Nucleus accumbens (tissue), 56 donors: ENCODE measurements at regions not wholly inside any gene's neighbourhood (a gene's known extent, or its start where the extent isn't known, plus 50 kb on each side); places are given as distances from the start of the nearest gene placed in this dataset.
A peak's percentile ranks its signal among the peaks of the same experiment; 100 is the strongest.
"Not testable (repeated sequence)": the region's sequence is repeated elsewhere in the genome, so short reads cannot be mapped to it uniquely, and the experiment has no call there.

Source experiments
- DNase-seq, 56 donors: peaks; one replicate each; lab custom pipeline; 2025; lab: John Stamatoyannopoulos, UW

DNA sequence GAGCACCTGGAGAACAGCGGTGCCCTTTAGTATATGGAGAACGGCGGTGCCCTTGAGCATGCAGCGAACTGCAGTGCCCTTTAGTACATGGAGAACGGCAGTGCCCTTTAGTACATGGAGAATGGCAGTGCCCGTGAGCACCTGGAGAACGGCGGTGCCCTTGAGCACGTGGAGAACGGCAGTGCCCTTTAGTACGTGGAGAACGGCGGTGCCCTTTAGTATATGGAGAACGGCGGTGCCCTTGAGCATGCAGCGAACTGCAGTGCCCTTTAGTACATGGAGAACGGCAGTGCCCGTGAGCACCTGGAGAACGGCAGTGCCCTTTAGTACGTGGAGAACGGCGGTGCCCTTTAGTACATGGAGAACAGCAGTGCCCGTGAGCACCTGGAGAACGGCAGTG is 151.8 kb downstream of the DLL1 start:
- not testable (repeated sequence) for DNase-seq

- DNase-seq: no peak
These were observed 152.7 kb downstream of the DLL1 start for GRCh38 chr6:170137911-170138910.

- DNase-seq: no peak
These were observed 153.5 kb downstream of the DLL1 start for GRCh38 chr6:170137176-170137891.

DNA sequence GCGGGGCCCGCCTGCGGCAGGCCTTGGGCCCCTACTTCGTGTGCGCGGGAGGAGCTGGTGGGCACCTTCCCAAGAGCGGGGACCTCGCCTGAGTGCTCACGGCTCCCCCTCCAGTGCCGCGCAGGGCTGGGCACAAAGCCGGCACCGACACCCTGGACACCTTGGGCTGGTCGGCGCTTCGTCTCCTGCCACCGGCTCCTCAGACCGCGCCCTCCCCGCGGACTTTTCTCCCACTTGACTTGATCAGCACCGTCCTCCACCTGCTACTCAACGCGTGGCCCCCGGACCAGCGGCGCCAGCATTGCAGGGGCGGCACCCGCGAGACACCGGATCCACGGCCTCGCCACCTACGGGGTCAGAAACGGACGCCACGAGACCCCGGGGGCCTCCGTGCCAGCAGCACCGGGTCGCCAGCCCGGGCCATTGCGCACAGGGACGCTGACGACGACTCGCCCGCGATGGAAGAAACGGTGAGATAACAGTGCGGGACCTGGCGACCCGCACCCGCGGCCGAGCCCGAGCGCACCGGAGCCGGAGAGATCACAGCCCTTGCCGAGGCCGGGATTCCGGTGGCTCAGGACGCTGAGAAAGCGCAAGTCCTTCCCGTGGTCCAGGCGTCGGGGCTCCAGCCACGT is 154.2 kb downstream of the DLL1 start:
- DNase-seq: no peak

GRCh38 chr6:170135821-170136471 is 154.9 kb downstream of the DLL1 start:
- DNase-seq: no peak

- DNase-seq: no peak
These were observed 155.4 kb downstream of the DLL1 start for GRCh38 chr6:170135461-170135820.

DNA sequence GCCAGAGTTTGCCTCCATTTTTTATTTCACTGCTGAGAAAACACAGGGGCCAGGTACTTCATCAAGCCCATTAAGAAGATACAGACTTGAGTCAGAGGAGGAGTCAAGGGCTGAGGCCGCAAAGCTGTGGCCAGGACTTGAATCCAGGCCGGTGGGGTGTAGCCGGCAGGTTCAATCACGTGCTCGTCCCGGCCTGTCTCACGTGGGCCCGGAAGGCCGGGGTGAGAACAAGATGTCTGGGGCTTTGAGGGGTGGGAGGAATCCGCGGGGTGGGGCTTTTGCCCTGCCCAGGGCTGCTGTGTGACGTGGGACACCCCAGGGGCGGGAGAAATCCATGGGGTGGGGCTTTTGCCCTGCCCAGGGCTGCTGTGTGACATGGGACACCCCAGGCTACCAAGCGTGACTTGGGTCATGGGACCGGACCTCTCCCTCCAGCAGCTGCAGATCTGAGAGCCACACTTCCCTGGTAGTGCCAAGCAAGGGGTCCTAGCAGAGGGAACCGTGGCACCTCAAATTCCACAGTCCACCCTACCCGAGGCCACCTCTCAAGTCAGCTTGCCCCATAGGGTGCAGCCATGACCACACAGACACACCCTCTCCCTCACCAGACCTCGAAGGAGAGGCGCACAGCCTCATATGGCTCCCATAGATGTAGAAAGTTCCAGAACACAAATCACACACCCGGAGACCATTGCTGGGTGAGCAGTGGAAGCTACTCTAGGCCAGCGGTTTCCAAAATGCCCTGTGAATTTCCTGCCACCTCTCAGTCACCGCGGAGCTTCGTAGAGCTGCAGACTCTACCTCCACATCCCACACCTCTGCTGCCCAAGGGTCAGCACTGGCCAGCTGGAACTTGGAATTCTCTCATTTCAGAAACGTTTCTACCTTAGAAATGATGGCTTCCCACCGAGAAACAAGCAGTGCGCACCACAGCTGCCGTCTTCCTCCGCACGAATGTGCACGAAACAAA is 156.1 kb downstream of the DLL1 start:
- DNase-seq: no peak

DNA sequence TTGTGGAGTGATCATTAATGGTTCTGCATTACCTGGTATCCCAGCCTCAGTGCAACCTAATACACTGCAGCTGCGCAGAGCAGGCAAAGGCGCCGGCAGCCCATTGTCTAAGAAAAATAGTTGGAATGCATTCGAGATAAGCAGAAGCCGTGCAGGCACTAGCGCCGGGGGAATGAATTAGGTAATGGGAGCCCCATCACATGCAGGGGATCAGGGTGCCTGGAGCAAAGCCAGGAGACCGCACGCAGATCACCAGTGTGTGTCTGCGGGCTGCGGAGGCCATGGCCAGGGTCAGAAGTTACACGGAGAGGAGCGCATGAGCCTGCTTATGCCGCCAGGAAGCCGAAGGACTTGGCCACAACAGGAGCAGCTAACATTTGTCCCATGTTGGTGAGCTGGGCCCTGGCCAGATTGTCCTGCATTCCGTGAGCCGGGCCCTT is 156.8 kb downstream of the DLL1 start:
- DNase-seq: no peak

GRCh38 chr6:170132561-170132991 is 158.3 kb downstream of the DLL1 start:
- DNase-seq: no peak

- DNase-seq: no peak
These were observed 158.8 kb downstream of the DLL1 start for GRCh38 chr6:170132011-170132521.

GRCh38 chr6:170131351-170131750 is 159.5 kb downstream of the DLL1 start:
- no peak for DNase-seq

- no peak for DNase-seq
These were observed 160.1 kb downstream of the DLL1 start for GRCh38 chr6:170130771-170131241.

GRCh38 chr6:170130201-170130621 is 160.7 kb downstream of the DLL1 start:
- DNase-seq: no peak

DNA sequence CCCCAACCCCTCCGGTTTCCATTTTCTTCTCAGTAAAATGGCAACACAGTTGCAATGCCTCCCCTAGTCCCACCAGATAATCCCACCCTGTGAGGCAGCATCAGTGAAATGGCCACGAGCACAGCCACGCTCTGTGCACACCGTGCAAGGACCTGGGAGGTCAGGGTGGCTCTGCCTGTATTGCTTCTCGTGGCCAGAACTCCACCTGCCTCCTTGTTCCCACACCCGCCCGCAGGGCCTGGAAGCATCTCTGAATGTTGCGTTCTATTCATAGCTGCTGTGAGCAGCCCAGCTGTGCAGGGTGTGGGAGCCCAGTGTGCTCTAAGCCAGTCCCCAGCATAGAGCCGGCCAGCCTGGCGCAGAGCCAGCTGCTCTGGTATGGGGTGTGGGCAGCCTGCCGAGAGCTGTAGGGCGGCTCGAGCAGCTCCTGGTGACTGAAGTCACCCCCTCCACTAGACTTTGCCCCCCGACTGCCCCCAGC is 161.1 kb downstream of the DLL1 start:
- DNase-seq: peak in 18 of 56 donors; percentile 14 to 61 (median 28)

DNA sequence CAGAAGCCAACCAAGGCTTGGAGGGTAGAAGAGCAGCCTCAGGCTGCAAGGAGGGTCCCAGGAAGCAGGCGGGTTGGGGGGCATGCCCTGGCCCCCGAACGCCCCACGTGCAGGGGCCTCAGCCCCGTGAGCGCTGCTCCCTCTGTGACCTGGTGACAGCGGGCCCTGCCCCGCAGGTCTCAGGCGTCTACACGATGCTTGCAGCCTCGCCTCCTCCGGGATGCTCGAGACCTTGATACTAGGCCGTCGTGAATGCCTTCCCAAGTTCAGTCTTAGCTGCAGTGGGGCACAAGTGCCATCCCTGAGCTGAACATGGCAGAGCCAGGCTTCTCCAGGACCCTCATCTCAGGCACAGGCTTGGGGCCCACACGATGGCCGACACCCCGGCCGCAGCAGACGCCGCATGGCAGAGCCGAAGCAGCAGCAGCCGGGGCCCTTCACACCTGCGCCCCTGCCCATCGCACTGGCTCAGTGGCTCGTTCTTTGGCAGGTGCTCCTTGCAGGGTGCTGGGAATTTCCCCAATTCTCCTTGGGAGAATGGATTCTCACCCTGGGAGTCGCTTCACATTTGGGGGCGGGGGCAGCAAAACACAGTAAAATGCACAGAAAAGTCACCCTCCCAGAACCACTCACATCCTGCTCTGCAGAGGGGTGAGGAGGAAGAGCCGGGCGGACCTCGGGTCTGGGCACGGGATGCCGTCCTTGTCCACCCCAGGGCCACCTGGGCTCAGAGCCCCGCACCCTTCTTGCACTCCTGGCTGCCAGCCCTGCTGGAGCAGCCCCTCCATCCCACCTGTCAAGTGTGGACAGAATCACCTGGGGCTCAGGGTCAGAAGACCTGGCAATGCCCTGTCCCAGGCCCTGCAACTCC is 161.8 kb downstream of the DLL1 start:
- no peak for DNase-seq

DNA sequence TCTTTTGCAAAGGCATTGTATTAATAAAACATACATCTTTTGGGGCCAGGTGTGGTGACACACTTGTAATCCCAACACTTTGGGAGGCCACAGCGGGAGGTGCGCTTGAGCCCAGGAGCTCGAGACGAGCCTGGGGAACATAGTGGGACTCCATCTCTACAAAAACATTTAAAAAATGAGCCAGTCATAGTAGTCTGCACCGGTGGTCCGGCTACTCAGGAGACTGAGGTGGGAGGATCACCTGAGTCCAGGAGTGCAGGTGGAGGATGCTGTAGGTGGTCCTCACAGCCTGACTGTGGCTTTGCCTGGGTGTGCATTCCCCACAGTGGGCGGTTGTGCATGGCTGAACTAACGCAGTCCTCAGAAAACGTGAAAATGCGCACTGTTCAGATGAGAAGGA is 162.5 kb downstream of the DLL1 start:
- no peak for DNase-seq

DNA sequence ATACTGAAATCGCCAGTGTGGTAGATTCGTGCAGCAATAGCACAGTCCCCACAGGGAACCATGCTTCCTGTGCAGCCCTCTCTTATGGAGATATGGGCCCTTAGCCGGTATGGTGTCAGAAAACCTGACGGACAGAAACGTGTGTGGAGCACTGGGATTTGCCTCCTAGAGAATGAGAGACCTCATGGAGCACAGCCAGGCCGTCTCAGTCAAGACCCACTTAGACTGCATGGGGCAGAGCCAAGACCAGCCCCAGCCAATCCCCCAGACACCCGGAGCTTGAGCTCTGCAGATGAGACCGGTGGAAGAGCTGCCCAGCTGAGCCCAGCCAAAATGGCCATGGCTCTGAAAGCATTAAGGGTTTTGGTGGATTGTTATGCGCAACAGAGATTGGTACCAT is 163.7 kb downstream of the DLL1 start:
- no peak for DNase-seq
